GM20431 (cell line): ENCODE measurements at regions not wholly inside any gene's neighbourhood (a gene's known extent, or its start where the extent isn't known, plus 50 kb on each side); places are given as distances from the start of the nearest gene placed in this dataset.

ENCODE experiments used
- in situ Hi-C: fragments of 300-500 bp; cut with MseI, MboI; formaldehyde crosslinking; loops from one replicate; pipeline ENCODE4 v1.15.0; 2020; ENCODE audit warnings: low sequenced_read_pairs; ENCODE audit not compliant: unreplicated experiment

- in situ Hi-C loops: no loop called here
Measured at GRCh38 chr10:4129866-4130477, 345.0 kb upstream of the KLF6 start.

GRCh38 chr10:4127518-4128315 lies 342.7 kb upstream of the KLF6 start:
- in situ Hi-C loops: no loop called here

- in situ Hi-C loops: no loop called here
Measured at GRCh38 chr10:4125776-4126175, 340.8 kb upstream of the KLF6 start.

- in situ Hi-C loops: no loop called here
Measured at GRCh38 chr10:4121502-4122380, 336.7 kb upstream of the KLF6 start.

GRCh38 chr10:4120096-4120853 lies 335.3 kb upstream of the KLF6 start:
- in situ Hi-C loops: no loop called here

- in situ Hi-C loops: no loop called here
Measured at GRCh38 chr10:4119107-4119506, 334.1 kb upstream of the KLF6 start.

GRCh38 chr10:4117604-4118003 lies 332.6 kb upstream of the KLF6 start:
- in situ Hi-C loops: no loop called here

GRCh38 chr10:4111643-4112042 lies 326.6 kb upstream of the KLF6 start:
- in situ Hi-C loops: no loop called here

GRCh38 chr10:4109469-4109868 lies 324.5 kb upstream of the KLF6 start:
- in situ Hi-C loops: no loop called here

- in situ Hi-C loops: no loop called here
Measured at GRCh38 chr10:4108693-4109092, 323.7 kb upstream of the KLF6 start.

GRCh38 chr10:4107285-4107851 lies 322.4 kb upstream of the KLF6 start:
- in situ Hi-C loops: no loop called here

GRCh38 chr10:4103603-4104002 lies 318.6 kb upstream of the KLF6 start:
- in situ Hi-C loops: no loop called here

GRCh38 chr10:4102802-4103344 lies 317.9 kb upstream of the KLF6 start:
- in situ Hi-C loops: no loop called here

GRCh38 chr10:4101918-4102654 lies 317.1 kb upstream of the KLF6 start:
- in situ Hi-C loops: no loop called here

GRCh38 chr10:4100380-4100779 lies 315.4 kb upstream of the KLF6 start:
- in situ Hi-C loops: no loop called here

GRCh38 chr10:4099202-4099601 lies 314.2 kb upstream of the KLF6 start:
- in situ Hi-C loops: no loop called here

GRCh38 chr10:4095166-4095917 lies 310.3 kb upstream of the KLF6 start:
- in situ Hi-C loops: no loop called here

GRCh38 chr10:4094751-4095150 lies 309.7 kb upstream of the KLF6 start:
- in situ Hi-C loops: no loop called here
